Caco-2 (cell line): ENCODE measurements at regions not wholly inside any gene's neighbourhood (a gene's known extent, or its start where the extent isn't known, plus 50 kb on each side); places are given as distances from the start of the nearest gene placed in this dataset.

Experiments used
- BruUV-seq: library from RNA; stranded (reverse); fragments of 400-500 nt; replicated peaks from 2 replicates; lab custom pipeline; 2021; lab: Mats Ljungman, UMichigan
- CTCF ChIA-PET: fragments of 300-600 bp; sonication (Branson Sonifier 250); formaldehyde crosslinking; loops from one replicate; lab custom pipeline; 2022; ENCODE audit warnings: antibody characterized with exemption; lab: Charles Lee
- POLR2A ChIA-PET: fragments of 300-600 bp; sonication (Branson Sonifier 250); formaldehyde crosslinking; loops from one replicate; lab custom pipeline; 2022; ENCODE audit warnings: antibody characterized with exemption; lab: Charles Lee
- DNase-seq, 2 experiments: peaks; one replicate each; pipeline versions ENCODE4 v3.0.0 to v3.0.0-alpha.2; 2020 to 2022
- H3K27me3 ChIP-seq: replicated peaks from 2 replicates; pipeline ENCODE4 v1.6.0; 2011; ENCODE audit warnings: low read length; ENCODE audit not compliant: control insufficient read depth, insufficient read depth
- H3K36me3 ChIP-seq: 2 replicates; pipeline ENCODE4 v1.5.1; 2011; ENCODE audit warnings: low read length; ENCODE audit not compliant: control insufficient read depth, insufficient read depth
- H3K4me1 ChIP-seq: fragments of 250-450 bp; sonication (Bioruptor Pico); 2 replicates; pipeline ENCODE4 v1.5.1; 2020; ENCODE audit warnings: mild to moderate bottlenecking
- H3K4me3 ChIP-seq: 2 replicates; pipeline ENCODE4 v1.5.1; 2011; ENCODE audit warnings: low read depth, mild to moderate bottlenecking, control low read depth, low read length
- H3K9me3 ChIP-seq: fragments of 250-450 bp; sonication (Bioruptor Pico); 2 replicates; pipeline ENCODE4 v1.5.1; 2020; ENCODE audit warnings: mild to moderate bottlenecking, moderate library complexity
- H3K27ac Mint-ChIP-seq: one replicate; pipeline ENCODE4 v1.8.0; 2022; ENCODE audit warnings: mixed read lengths; ENCODE audit not compliant: unreplicated experiment
- H3K27me3 Mint-ChIP-seq: one replicate; pipeline ENCODE4 v1.8.0; 2022; ENCODE audit warnings: mixed read lengths; ENCODE audit not compliant: insufficient read depth, unreplicated experiment
- H3K36me3 Mint-ChIP-seq: one replicate; pipeline ENCODE4 v1.8.0; 2022; ENCODE audit warnings: mild to moderate bottlenecking, mixed read lengths; ENCODE audit not compliant: insufficient read depth, unreplicated experiment
- H3K4me1 Mint-ChIP-seq: one replicate; pipeline ENCODE4 v1.8.0; 2022; ENCODE audit warnings: low read depth, mixed read lengths; ENCODE audit not compliant: unreplicated experiment
- H3K4me3 Mint-ChIP-seq: one replicate; pipeline ENCODE4 v1.8.0; 2022; ENCODE audit warnings: mild to moderate bottlenecking, moderate library complexity, mixed read lengths; ENCODE audit not compliant: unreplicated experiment
- H3K9me3 Mint-ChIP-seq: one replicate; pipeline ENCODE4 v1.8.0; 2022; ENCODE audit warnings: mixed read lengths; ENCODE audit not compliant: unreplicated experiment
- CTCF ChIP-seq, 2 experiments: fragments of 200-600 bp in 1 of 2; IDR thresholded peaks; 1 replicate in 1 of 2; 2 replicates in 1 of 2; pipeline versions ENCODE4 v1.5.1 to v1.8.0; 2011 to 2022; ENCODE audit warnings: antibody characterized with exemption in 1 of 2, control low read depth in 1 of 2, inconsistent platforms in 1 of 2, low read depth in 1 of 2, low read length in 1 of 2, mild to moderate bottlenecking in 1 of 2, moderate library complexity in 1 of 2; ENCODE audit not compliant: insufficient read depth in 1 of 2, severe bottlenecking in 1 of 2, unreplicated experiment in 1 of 2
- intact Hi-C: fragments of 100-400 bp; cut with micrococcal nuclease; formaldehyde crosslinking; loops from one replicate; pipeline ENCODE4 v1.10.0; 2022; ENCODE audit not compliant: unreplicated experiment

GRCh38 chr7:41415051-41415450, 287.8 kb downstream of the INHBA start:
- BruUV-seq = no TSS peak
- Mint-ChIP-seq H3K27me3 (no peaks in the 10 kb centered on the region), H3K36me3 (no peaks in the 10 kb centered on the region), H3K27ac (no peak overlapping the region), H3K4me3 (no peak overlapping the region), H3K4me1 (peaks cover 7% of the 10 kb centered on the region), H3K9me3 (peaks cover 26% of the 10 kb centered on the region)
- 0 out of 2 replicates have a peak, but pooled peaks cover 3% of the 10 kb centered on the region for H3K9me3 ChIP-seq
- ChIA-PET CTCF (no interaction called here), POLR2A (no interaction called here)
- no peaks in the 10 kb centered on the region for H3K36me3 ChIP-seq
- TF ChIP-seq CTCF (IDR thresholded peaks at IDR 0.05; ENCODE audit: insufficient read depth in 1 of 2, low read depth in 1 of 2, low read length in 1 of 2, severe bottlenecking in 1 of 2, unreplicated experiment in 1 of 2) = no peak
- intact Hi-C loops = no loop called here
- no peaks in the 10 kb centered on the region for H3K27me3 ChIP-seq
- H3K4me3 ChIP-seq = no peak overlapping the region
- no peaks in the 10 kb centered on the region for H3K4me1 ChIP-seq
- no peak for DNase-seq

- no peaks in the 10 kb centered on the region for H3K4me1 ChIP-seq
- no peaks in the 10 kb centered on the region for H3K36me3 ChIP-seq
- Mint-ChIP-seq H3K4me1 (peaks cover 7% of the 10 kb centered on the region), H3K27ac (no peak overlapping the region), H3K27me3 (no peaks in the 10 kb centered on the region), H3K36me3 (no peaks in the 10 kb centered on the region), H3K4me3 (no peak overlapping the region), H3K9me3 (no peaks in the 10 kb centered on the region)
- H3K4me3 ChIP-seq = no peak overlapping the region
- intact Hi-C loops = no loop called here
- no TSS peak for BruUV-seq
- H3K27me3 ChIP-seq = no peaks in the 10 kb centered on the region
- TF ChIP-seq CTCF (IDR thresholded peaks at IDR 0.05; ENCODE audit: insufficient read depth in 1 of 2, low read depth in 1 of 2, low read length in 1 of 2, severe bottlenecking in 1 of 2, unreplicated experiment in 1 of 2) = no peak
- no peaks in the 10 kb centered on the region for H3K9me3 ChIP-seq
- ChIA-PET POLR2A (no interaction called here), CTCF (no interaction called here)
- no peak for DNase-seq
These were observed 298.4 kb downstream of the INHBA start for GRCh38 chr7:41404375-41405074.

- H3K9me3 Mint-ChIP-seq = no peaks in the 10 kb centered on the region
- Histone ChIP-seq H3K27me3 (no peaks in the 10 kb centered on the region), H3K9me3 (no peaks in the 10 kb centered on the region), H3K36me3 (no peaks in the 10 kb centered on the region), H3K4me1 (no peaks in the 10 kb centered on the region), H3K4me3 (no peak overlapping the region)
- intact Hi-C loops = no loop called here
- POLR2A ChIA-PET = no interaction called here
- no peak overlapping the region for H3K4me3 Mint-ChIP-seq
- DNase-seq = no peak
- CTCF ChIA-PET = no interaction called here
- TF ChIP-seq CTCF (IDR thresholded peaks at IDR 0.05; ENCODE audit: insufficient read depth in 1 of 2, low read depth in 1 of 2, low read length in 1 of 2, severe bottlenecking in 1 of 2, unreplicated experiment in 1 of 2) = no peak
- no peaks in the 10 kb centered on the region for H3K36me3 Mint-ChIP-seq
- no peak overlapping the region for H3K27ac Mint-ChIP-seq
- H3K4me1 Mint-ChIP-seq = peaks cover 6% of the 10 kb centered on the region
- no peaks in the 10 kb centered on the region for H3K27me3 Mint-ChIP-seq
- BruUV-seq = no TSS peak
These were observed 299.6 kb downstream of the INHBA start for GRCh38 chr7:41403291-41403690.
